GM18909 (cell line): ENCODE measurements at regions not wholly inside any gene's neighbourhood (a gene's known extent, or its start where the extent isn't known, plus 50 kb on each side); places are given as distances from the start of the nearest gene placed in this dataset.
A peak's percentile ranks its signal among the peaks of the same experiment; 100 is the strongest.

Experiments used
- ATAC-seq: cut with Tn5 transposase; IDR thresholded peaks from one replicate; pipeline ENCODE4 v1.9.1; 2021; ENCODE audit warnings: mild to moderate bottlenecking; ENCODE audit not compliant: unreplicated experiment, poor library complexity

DNA sequence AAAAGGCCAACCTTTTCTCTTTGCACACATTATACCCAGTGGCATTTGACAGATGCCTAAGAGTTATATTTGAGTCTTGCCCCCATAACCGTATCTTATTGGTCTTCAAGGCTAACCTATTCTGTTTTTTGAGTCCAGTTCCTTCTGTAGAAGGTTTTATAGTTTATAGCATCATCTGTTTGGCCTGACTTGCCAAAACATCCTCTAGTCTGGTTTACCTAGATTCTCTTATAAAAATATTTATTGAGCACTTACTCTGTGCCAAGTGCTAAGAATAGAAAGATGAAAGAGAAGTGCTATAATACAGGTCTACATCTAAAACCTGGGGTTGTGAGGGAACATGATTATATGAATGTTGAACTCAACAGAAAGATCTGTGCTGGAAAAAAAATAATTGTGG, 55.9 kb upstream of the PIP4K2A start:
- no peak for ATAC-seq

- ATAC-seq = no peak
These were observed 53.5 kb upstream of the PIP4K2A start for GRCh38 chr10:22767859-22768258.

- no peak for ATAC-seq
These were observed 52.3 kb upstream of the PIP4K2A start for GRCh38 chr10:22766693-22767092.

- peak; percentile 74 for ATAC-seq
These were observed 51.5 kb upstream of the PIP4K2A start for GRCh38 chr10:22765660-22766547.

GRCh38 chr10:22764639-22765038, 50.3 kb upstream of the PIP4K2A start:
- no peak for ATAC-seq
